Posterior vena cava (tissue), 2 donors: ENCODE measurements at regions not wholly inside any gene's neighbourhood (a gene's known extent, or its start where the extent isn't known, plus 50 kb on each side); places are given as distances from the start of the nearest gene placed in this dataset.
"Not testable (repeated sequence)": the region's sequence is repeated elsewhere in the genome, so short reads cannot be mapped to it uniquely, and the experiment has no call there.

Experiments
- DNase-seq: peaks from one replicate; pipeline ENCODE4 v3.0.0-alpha.2; 2020; ENCODE audit warnings: low spot score
- intact Hi-C, 2 donors: fragments of 100-400 bp; cut with DNase I; formaldehyde crosslinking; loops; one replicate each; pipeline versions ENCODE4 v1.14.1 to v1.14.2; 2022 to 2023
- donor health status: DM: yes; HTN: yes; CAD: no.
- donor health status: DM: yes; HTN: yes; CAD: no.

DNA sequence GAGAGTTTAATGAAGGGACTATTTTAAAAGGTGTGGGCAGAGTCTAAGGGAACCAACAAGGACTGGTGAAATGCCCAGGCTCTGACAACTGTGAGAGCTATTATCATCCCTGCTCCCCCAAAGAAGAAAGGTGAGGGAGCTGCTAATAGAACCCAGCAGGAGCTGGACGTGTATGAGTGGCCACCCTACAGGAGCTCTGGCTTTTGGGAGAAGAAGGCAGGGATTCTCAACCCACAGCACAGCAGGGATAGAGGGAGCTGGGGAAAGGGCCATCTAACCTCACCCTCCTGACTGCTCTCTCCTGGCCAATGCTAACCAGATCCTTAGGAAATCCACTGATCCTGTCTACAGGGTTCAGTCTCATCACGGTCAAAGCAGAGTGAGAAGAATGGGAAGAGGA, 57.1 kb downstream of the GRIN2B start:
- DNase-seq = no peak
- intact Hi-C loops = no loop called here

DNA sequence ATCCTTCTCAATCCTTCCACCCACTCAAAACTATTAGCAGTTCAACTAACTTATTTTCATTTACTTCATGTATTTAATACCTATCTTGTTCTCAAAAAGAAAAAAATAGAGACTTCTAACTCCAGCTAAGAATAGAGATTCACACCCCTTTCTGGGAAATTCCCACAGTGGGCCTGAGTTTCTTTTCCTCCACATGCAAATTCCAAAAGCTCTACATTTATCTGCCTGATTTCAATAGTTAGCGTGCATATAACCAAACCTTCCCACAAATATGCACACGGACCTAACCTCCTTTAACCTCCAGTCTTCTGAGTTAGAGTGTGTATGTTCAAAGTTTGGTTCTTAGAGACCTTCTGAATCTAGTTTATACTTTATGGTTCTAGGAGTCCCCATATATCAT, 62.5 kb downstream of the GRIN2B start:
- intact Hi-C loops = no loop called here
- DNase-seq = no peak

DNA sequence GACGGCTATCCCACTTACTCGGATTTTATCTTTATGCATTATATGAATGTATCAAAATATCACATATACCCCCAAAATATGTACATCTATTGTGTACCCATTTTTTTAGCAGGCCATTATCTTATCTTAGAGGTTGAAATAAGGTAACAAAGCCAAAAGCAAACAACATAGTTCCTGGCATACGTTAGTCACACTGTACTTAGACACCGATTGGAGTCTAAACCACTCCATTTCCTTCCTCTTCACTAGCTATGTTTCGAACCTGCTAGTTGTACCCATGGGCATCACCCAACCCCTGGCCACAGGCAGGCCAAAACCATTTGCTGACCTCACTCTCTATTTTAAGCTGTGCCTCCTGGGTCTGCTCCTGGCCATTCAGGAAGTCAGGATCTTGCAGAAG, 66.3 kb downstream of the GRIN2B start:
- DNase-seq = no peak
- intact Hi-C loops = no loop called here

DNA sequence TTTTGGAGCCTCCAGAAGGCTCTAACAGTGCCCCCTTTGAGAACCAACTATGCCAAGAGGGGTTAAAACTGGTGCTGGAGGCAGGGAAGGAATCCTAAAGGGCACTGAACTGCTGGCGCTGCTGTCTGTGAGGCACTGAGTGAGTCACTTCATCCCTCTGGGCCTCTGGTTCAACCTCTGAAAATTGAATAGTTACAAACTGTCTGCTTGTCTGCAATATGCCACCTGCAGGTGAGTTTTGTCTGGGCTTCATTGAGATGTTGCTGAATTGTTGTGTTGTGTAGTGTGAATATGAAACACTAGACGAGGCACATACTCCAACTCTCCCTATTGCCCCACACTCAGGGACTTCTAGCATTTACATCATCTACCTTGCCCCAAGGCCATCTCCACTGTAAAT, 68.0 kb downstream of the GRIN2B start:
- no peak for DNase-seq
- intact Hi-C loops = no loop called here

DNA sequence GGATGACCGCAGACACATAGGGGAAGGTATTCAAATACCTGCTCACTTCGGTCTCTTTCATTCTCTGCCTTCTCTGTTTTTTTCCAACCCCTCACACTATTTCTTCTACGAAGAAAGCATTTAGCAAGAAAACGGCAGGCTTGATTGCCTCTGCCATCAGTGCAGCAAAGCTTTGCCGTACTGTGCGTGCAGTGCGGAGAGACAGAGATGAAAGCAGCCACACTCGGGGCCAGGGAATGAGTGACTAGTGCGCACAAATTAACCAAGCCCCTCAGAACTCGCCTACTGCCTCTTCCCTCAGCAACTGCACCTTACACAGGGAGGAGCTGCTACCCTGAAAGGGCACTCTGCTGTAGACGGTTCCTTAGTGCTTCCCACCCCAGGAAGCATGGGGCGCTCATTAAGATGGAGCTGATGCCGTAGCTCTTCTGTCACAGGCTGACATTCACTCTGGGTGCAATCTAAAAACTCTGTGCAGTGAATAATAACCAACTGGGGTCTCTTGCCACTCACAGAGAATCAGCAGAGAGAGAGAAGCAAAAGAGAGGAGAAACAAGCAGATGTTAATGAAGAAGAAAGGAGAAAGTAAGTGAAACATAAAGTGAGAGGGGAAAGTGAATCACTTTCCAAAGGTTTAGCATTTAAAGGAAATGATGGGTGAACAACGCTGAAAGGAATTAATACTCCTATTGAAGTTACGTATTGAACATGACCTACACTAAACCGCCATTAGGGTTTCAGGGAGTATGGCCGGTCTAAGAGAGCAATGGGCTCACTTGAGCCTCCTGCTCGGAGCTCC, 69.4 kb downstream of the GRIN2B start:
- DNase-seq = no peak
- intact Hi-C loops = no loop called here

DNA sequence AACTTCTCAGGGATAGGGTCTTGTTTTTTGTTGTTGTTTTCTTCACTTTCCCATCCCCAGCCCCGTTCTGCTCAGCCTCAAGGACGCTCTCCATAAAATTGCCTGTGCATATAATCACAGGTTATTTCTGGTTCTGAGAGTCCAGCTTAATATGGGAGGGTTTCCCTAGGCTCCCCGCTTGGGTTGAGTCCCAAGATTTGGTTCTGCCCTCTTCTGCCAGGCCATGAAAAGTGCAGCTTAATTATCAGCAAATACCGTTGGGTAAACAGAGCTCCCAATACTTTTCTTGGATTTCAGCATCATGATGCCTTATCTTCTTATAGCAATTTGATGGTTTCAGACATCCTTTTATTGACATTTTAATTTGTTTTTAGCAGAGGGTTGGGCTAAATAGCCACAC, 75.6 kb downstream of the GRIN2B start:
- DNase-seq = no peak
- intact Hi-C loops = no loop called here

DNA sequence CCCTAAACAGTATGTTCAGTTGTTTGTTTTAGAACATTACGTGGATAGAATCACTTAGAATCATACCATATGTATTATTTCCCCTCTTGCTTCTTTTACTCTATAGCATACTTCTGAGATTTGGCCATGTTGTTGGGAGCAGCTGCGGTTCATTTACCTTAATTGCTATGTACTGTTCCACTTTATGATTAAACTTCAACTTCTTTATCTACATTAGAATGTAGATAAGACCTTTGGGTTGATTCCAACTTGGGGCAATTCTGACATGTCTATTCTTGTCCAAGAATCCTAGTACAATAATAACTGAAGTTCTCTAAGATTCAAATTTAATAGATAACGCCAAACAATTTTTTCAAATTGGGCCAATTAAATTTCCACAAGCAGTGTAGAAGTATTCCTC, 80.7 kb downstream of the GRIN2B start:
- no peak for DNase-seq
- intact Hi-C loops = no loop called here

DNA sequence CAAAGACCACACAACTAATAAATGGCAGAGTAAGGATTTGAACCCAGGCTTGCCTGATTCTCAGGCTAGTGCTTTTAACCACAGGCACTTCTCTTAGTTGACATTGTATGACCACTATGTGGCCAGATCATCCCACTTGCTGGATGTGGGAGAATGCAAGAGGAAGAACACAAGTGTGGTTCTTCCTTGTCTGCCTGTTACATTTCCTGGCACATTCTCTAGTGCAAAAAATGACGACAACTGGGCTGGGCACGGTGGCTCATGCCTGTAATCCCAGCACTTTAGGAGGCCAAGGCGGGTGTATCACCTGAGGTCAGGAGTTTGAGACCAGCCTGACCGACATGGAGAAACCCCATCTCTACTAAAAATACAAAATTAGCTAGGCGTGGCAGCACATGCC, 83.0 kb downstream of the GRIN2B start:
- intact Hi-C loops, DNase-seq: not testable (repeated sequence)

DNA sequence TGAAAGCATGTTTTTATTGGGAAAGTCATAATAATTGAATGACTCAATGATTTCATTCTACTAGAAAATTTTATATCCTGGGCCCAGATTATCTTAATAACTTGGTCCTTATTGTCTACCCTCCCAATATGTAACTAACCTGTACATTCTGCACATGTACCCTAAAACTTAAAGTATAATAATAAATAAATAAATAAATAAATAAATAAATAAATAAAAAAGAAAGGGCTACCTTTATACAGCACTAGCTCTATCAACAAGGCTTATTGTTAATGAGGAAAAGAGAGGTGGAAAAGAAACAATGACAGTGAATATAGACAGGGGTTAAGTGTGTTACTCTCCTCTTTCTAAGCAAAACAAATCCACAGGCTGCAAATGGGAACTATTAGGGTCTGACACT, 83.6 kb downstream of the GRIN2B start:
- intact Hi-C loops = no loop called here
- DNase-seq = no peak

DNA sequence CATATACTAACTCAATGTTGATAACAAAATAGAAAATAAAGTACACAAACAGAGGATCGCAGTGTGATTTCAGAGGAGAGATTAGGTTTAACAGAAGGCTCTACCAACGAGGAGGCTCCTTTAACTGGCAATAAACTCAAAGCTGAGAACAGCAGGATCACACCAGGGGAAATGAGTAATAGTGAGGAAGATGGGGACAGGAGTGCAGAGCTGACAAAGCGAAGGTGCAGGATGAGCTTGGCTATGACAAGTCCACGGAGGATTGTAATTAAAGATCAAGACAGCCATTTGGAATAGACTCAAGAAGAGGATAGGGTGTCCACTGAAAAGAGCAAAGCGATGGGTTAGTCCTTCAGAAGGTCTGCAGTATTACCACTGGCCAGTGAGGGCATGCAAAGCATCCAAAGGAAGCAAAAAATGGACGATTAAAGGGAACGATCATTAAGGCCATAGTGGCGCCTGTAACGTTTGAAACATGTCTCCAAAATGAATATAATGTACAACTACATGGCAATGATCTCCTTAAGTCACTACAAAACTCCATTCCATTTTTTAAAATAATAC, 85.3 kb downstream of the GRIN2B start:
- intact Hi-C loops = no loop called here
- no peak for DNase-seq

DNA sequence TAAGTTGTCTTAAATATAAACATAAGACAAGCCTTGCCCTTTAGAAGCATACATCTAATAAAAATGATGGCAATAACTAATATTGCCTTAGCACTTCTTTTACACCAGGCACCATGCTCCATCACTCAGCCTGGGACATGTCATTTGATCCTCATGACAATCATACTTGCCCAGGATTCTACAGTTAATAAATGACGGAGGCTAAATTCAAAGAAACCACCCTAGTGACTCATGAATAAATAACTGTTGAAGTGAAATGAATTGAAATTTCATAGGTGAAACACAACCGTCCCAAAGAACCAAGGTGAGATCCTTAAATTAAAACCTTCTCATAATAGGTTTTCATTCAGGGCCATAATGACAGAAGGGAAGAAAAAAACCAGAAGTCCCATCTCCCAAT, 89.5 kb downstream of the GRIN2B start:
- DNase-seq = no peak
- intact Hi-C loops = loop anchor here in 1 of 2 donors (5.0 kb wide), 1 partner anchor 535 kb away; no protein-coding TSS in a partner anchor

DNA sequence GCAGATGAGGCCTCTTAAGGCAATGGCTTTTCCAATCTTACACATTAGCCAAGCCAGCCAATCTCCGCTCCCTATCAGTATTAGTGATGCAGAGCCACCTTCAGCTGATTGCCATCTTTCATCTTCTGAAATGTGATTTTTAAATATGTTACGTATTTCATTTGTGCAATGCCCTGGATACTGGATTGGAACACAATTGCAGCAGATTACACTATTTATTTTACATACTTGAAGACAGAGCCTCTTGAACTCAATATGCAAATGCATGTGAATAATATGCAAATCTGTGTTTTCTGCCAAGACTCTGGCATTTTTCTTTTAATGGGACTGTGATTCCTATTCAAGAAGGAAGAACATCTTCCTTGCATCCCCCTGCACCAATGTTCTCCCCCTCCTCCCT, 90.5 kb downstream of the GRIN2B start:
- intact Hi-C loops = loop anchor here in 1 of 2 donors (5.0 kb wide), 1 partner anchor 534 kb away; no protein-coding TSS in a partner anchor
- no peak for DNase-seq

DNA sequence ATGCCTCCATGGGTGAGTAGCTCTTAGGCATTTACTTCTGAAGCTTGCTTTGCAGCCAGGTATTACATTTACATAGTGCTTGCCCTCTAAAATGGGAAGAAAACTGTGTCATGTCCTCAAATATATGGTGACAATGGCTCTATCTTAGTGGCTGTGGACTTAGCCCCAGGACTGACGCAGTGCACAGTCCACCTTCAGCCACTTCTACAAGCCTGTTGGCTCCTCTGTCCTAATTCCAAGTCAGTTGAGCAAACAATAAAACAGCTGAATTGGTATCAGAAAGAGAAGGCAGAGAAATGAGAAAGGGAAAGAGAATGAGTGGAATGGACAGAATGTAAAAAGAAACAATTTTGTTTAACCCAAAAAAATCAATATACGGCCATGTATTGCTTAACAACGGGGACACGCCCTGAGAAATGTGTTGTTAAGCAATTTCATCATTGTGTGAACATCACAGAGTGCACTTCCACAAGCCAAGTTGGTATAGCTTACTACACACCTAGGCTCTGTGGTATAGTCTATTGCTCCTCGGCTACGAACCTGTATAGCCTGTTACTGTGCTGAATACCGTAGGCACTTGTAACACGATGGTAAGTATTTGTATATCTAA, 93.5 kb downstream of the GRIN2B start:
- DNase-seq = no peak
- intact Hi-C loops = no loop called here

DNA sequence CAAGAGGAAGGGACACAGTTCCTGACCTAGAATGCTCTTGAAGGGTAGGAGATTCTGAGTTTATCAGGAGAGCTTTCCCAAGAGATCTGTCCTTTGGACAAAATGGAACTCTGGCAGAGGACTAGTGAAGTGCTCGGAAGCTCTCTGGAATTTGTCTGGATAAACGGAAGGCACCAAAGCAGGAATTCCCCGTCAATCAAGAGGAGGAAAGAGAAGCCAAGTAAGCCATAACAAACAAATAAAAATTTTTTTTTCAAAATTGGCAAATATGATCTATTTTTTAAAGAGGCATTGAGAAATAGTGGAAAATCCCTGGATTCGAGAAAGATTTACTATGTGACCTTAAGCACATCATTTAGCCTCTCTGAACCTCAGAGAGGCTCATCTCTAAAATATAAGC, 99.2 kb downstream of the GRIN2B start:
- intact Hi-C loops = no loop called here

DNA sequence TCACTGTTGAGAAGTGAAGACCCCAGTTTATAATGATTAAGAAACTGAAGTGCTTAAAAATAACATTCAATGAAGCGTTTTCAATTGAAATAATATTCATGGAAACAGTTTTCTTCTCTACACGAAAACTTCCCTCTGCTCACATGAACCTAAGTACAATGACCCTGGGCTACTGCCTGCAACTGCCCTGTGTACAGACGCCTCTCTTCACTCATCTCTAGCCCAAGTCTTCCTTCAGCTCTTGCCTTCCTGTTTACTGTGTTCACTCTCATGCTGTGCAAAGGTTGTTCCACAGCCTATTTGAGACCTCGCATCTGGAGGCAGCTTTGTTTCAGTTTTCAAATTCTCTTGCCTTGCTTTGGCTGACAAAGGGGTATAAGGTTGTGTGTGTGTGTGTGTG, 100.8 kb downstream of the GRIN2B start:
- no peak for DNase-seq
- intact Hi-C loops = no loop called here

More for the DNA sequence above, 99.2 kb downstream of the GRIN2B start:
- DNase-seq = no peak

DNA sequence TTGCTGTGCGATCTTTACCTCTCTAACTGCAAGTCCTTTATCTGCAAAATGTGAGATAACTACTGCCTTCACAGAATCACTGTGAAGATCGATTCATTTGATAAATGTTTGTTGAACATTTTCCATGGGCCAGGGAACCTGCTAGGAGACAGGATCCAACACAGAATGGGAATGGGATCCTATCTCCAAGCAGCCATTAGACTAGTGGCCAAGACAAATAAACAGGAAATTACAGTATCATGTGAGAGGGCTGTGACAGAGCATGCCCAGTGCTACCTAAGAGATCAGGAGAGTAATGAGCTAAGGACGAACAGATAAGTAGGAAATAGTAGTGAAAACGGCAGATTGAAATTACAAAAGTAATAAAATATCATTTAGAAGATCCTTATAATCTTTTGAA, 105.7 kb downstream of the GRIN2B start:
- DNase-seq = no peak
- intact Hi-C loops = no loop called here

DNA sequence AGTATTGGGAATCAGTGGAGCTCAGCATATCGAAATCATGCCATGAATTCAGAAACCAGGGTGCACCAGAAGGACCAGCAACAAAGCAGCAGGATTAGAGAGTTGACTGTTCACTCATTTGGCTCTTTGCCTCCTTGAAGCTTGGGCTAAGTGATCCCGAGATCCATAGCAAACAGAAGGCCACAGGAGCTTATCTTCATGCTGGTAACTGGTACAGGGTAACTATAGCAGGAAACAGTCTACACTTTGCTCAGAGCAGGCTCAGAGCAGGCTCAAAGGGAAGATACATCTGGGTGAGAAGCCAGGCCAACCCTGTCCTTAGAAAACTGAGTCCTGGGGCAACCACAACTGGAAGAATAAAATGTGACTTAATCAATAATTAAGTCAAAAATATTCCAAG, 111.1 kb downstream of the GRIN2B start:
- no peak for DNase-seq
- intact Hi-C loops = no loop called here

DNA sequence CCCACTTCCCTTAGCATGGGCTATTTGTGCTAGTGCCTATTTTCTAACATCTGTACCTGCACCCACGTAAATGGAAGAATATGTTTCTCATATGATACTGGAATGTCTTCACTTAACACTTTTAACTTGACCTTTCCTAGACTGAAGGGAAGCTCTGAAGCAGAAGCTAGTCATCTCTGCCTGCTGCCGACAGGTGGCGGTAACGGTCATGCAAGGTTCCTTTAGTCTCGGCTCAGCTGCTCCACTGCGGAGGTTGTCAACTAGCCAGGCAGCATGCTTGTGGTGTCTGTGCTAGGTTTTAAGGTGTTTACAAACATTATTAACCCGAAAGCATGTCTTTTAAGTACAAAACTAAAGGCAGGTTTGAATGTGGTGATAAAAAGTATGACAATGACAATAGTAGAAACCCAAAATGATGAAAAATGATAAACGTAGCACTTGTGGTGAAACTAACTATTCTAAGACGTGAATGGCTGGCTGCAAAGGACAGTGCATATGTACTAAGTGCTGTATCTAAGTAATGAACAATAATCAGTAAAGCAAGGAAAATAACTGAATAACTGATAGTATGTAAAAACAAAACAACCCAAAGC, 117.2 kb downstream of the GRIN2B start:
- intact Hi-C loops = no loop called here
- peak; percentile 91 for DNase-seq

DNA sequence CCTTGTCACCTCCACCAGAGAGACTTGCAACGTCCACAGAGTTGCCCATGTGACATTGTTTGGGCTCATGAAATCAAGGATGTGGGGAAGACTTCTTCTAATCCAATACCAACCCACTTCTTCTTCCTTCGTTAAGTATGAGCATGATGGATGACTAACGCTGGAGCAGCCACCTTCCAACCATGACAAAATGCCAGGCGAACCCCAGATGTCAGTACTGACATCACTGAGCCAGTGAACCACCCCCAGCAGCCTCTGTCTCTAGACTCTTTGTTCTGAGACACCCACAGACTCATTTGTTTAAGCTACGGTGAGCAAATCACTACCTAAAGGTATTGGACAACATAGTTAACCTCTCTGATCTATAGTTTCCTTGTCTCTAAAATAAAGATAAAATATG, 123.7 kb downstream of the GRIN2B start:
- no peak for DNase-seq
- intact Hi-C loops = no loop called here

DNA sequence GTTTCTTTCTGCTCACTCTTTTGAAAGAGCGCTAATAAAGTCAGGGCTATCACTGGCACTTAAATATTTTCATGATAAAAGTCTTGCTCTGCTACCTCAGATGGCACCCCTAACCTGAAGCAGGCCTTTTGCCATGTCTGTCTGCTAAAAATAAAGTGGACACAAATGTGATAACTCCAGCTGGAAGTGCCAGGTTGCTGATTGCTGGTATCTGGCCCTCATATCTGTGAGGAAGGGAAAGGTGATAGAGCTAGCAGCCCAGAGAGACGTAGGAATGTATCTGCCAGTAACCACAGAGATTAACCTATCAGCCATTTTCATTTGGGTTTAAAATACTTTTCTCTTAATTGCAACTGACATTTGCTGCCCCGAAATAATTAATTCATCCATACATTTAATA, 127.9 kb downstream of the GRIN2B start:
- intact Hi-C loops = no loop called here
- no peak for DNase-seq

DNA sequence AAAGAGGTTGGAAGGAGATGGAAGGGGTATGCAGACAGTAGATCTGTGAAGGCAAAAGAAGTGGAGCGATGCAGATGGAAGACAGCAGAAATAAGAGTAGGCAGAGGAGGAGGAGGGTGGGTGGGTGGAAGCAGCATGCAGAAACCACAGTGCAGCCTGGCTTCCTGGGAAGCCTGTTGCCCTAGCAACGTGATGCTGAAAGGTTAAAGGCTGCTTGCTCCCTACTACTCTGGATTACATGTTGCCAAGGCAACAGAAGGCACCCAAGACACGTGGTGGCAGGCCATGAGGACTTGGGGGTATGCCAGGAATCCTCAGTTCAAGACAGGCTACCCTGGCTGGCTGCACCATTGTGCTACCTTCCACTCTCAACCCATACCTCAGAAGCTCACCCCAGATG, 129.6 kb downstream of the GRIN2B start:
- intact Hi-C loops = no loop called here
- DNase-seq = no peak
